ENCODE measurements at regions not wholly inside any gene's neighbourhood (a gene's known extent, or its start where the extent isn't known, plus 50 kb on each side); places are given as distances from the start of the nearest gene placed in this dataset.

GRCh38 chr3:174618368-174619080 is 240.6 kb upstream of the NAALADL2 start:
- Mint-ChIP-seq H3K27ac (no peak overlapping the region), H3K4me1 (ENCODE audit: low read depth) (no peaks in the 10 kb centered on the region), H3K4me3 (ENCODE audit: low read depth) (no peak overlapping the region), H3K9me3 (no peaks in the 10 kb centered on the region), H3K27me3 (ENCODE audit: low read depth) (no peaks in the 10 kb centered on the region), H3K36me3 (ENCODE audit: low read depth) (no peaks in the 10 kb centered on the region)
- DNase-seq (ENCODE audit: low spot score) = no peak
- intact Hi-C loops (cut with micrococcal nuclease) = no loop called here

- H3K36me3 Mint-ChIP-seq (ENCODE audit: low read depth) = no peaks in the 10 kb centered on the region
- H3K27me3 Mint-ChIP-seq (ENCODE audit: low read depth) = no peaks in the 10 kb centered on the region
- intact Hi-C loops (cut with micrococcal nuclease) = no loop called here
Observed at GRCh38 chr3:174619239-174619638, 239.9 kb upstream of the NAALADL2 start.

DNA sequence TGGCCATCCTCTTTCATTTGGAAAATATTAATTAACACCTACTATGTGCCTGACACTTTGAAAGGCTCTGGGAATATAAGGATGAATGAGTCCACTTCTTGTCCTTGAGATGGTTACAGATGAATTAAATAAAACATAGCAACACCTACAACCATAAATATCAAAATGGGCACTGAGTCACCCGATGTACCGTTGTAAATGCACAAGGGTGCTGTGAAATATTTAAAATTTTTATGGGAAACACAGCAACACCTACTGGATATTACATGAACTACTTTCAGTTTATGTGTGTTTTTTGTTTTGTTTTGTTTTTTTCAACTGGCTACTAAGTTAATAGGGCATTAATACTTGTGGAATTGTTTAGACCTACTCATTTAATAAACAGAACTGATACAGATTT is 239.0 kb upstream of the NAALADL2 start:
- Mint-ChIP-seq H3K27me3 (ENCODE audit: low read depth) (no peaks in the 10 kb centered on the region), H3K27ac (no peak overlapping the region), H3K4me3 (ENCODE audit: low read depth) (no peak overlapping the region), H3K4me1 (ENCODE audit: low read depth) (no peaks in the 10 kb centered on the region), H3K9me3 (no peaks in the 10 kb centered on the region), H3K36me3 (ENCODE audit: low read depth) (no peaks in the 10 kb centered on the region)
- DNase-seq (ENCODE audit: low spot score) = no peak
- intact Hi-C loops (cut with micrococcal nuclease) = no loop called here

More at GRCh38 chr3:174619239-174619638, 239.9 kb upstream of the NAALADL2 start:
- no peak for DNase-seq (ENCODE audit: low spot score)
- H3K9me3 Mint-ChIP-seq = no peaks in the 10 kb centered on the region
- no peak overlapping the region for H3K27ac Mint-ChIP-seq
- H3K4me1 Mint-ChIP-seq (ENCODE audit: low read depth) = no peaks in the 10 kb centered on the region
- no peak overlapping the region for H3K4me3 Mint-ChIP-seq (ENCODE audit: low read depth)

DNA sequence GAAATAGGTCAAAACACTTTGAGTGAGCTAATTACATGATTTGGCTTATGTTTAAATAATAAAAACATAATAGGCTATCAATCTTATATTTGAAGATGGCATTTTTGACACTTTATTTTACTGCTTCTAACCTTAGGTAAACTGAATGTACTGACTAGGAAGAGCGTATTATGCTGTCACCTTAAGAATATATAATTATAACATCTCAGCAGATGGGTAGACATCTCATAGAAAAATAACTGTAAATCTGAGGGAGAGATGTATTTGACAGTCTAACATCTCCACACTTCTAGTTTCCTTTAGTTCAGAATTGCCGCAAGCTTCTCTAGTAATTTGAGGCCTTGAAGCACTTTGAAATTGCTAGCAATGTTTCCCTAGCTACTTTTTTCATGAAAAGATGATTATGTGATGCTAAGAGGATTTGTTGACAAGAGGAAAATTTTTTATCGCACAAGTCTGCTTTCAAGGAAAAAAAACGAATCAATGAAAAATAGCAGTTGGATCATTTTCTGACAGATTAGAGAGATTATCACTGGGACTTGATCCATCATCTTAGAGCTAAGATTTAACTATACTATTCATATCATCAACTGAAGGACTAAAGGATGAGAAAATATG is 238.2 kb upstream of the NAALADL2 start:
- Mint-ChIP-seq H3K36me3 (ENCODE audit: low read depth) (no peaks in the 10 kb centered on the region), H3K27me3 (ENCODE audit: low read depth) (no peaks in the 10 kb centered on the region), H3K9me3 (no peaks in the 10 kb centered on the region), H3K27ac (no peak overlapping the region), H3K4me3 (ENCODE audit: low read depth) (no peak overlapping the region), H3K4me1 (ENCODE audit: low read depth) (no peaks in the 10 kb centered on the region)
- no peak for DNase-seq (ENCODE audit: low spot score)
- intact Hi-C loops (cut with micrococcal nuclease) = no loop called here

DNA sequence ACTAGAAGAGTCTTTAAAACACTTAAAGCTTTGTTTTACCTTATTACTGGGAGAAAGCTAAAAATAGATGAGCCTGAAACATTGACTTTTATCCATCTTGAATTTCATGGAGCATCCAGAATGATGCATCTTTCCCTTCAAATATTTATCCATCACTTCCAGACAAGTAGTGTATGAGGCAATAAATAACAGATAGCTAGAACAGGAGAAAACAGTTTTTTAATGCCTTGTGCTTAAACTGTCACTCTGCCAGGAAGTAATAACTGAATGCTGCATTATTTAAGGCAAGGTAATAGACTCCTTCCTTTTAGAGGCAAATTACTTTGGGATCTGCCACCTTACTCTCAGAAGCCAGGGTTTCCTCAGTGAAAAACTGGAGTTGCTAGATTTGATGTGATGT is 225.8 kb upstream of the NAALADL2 start:
- Mint-ChIP-seq H3K27me3 (ENCODE audit: low read depth) (no peaks in the 10 kb centered on the region), H3K4me3 (ENCODE audit: low read depth) (no peak overlapping the region), H3K9me3 (no peaks in the 10 kb centered on the region), H3K36me3 (ENCODE audit: low read depth) (no peaks in the 10 kb centered on the region), H3K27ac (no peak overlapping the region), H3K4me1 (ENCODE audit: low read depth) (no peaks in the 10 kb centered on the region)
- intact Hi-C loops (cut with micrococcal nuclease) = no loop called here
- DNase-seq (ENCODE audit: low spot score) = no peak

- Mint-ChIP-seq H3K4me1 (ENCODE audit: low read depth) (no peaks in the 10 kb centered on the region), H3K27ac (no peak overlapping the region), H3K9me3 (no peaks in the 10 kb centered on the region), H3K27me3 (ENCODE audit: low read depth) (no peaks in the 10 kb centered on the region), H3K4me3 (ENCODE audit: low read depth) (no peak overlapping the region), H3K36me3 (ENCODE audit: low read depth) (no peaks in the 10 kb centered on the region)
- intact Hi-C loops (cut with micrococcal nuclease) = no loop called here
- DNase-seq (ENCODE audit: low spot score) = no peak
Observed at GRCh38 chr3:174636451-174636850, 222.7 kb upstream of the NAALADL2 start.

GRCh38 chr3:174639406-174639805 is 219.7 kb upstream of the NAALADL2 start:
- H3K9me3 Mint-ChIP-seq = no peaks in the 10 kb centered on the region
- no peaks in the 10 kb centered on the region for H3K36me3 Mint-ChIP-seq (ENCODE audit: low read depth)
- intact Hi-C loops (cut with micrococcal nuclease) = no loop called here
- H3K4me3 Mint-ChIP-seq (ENCODE audit: low read depth) = no peak overlapping the region
- H3K27ac Mint-ChIP-seq = no peak overlapping the region
- no peaks in the 10 kb centered on the region for H3K4me1 Mint-ChIP-seq (ENCODE audit: low read depth)
- H3K27me3 Mint-ChIP-seq (ENCODE audit: low read depth) = no peaks in the 10 kb centered on the region
- DNase-seq (ENCODE audit: low spot score) = no peak

DNA sequence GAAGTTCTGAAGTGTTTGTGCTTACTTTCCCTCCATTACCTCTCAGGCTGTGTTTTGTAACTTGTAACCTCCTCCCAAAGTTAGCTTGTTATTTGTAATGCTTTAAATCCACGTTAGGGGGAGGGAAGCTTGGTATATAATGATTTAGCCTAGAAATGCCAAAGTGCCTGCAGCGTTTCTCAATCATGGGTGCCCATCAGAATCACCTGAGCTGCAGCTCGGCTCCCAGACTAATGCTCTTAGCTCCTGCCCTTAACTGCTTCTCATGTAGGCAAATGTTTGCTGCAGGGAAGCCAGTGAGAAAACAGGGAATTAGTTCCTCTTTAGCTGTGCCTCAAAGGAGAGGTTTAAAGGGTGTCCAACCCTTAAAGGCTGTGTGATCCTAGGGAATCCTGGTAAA is 219.2 kb upstream of the NAALADL2 start:
- no peak overlapping the region for H3K27ac Mint-ChIP-seq
- intact Hi-C loops (cut with micrococcal nuclease) = no loop called here

DNA sequence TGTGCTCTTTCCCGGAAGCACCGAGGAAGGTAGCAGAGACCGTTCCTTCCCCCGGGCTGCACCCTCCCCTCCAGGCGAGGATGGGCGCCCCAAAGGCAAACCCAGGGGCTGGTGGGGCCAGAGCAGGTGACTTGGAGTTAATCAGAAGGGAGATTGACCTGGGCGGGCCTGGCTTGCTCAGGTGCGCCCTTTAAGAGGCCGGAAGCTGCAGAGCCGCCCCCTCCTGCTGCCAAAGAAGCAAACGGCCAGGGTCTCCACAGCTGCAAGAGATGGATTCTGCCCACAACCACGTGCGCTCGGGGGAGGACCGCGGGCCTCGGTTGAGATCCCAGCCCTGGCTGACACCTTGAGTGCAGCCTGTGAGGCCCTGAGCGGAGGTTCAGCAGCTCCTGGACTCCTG is 218.2 kb upstream of the NAALADL2 start:
- H3K9me3 Mint-ChIP-seq = no peaks in the 10 kb centered on the region
- H3K27me3 Mint-ChIP-seq (ENCODE audit: low read depth) = no peaks in the 10 kb centered on the region
- no peaks in the 10 kb centered on the region for H3K4me1 Mint-ChIP-seq (ENCODE audit: low read depth)
- DNase-seq (ENCODE audit: low spot score) = no peak
- intact Hi-C loops (cut with micrococcal nuclease) = no loop called here
- no peaks in the 10 kb centered on the region for H3K36me3 Mint-ChIP-seq (ENCODE audit: low read depth)
- H3K4me3 Mint-ChIP-seq (ENCODE audit: low read depth) = no peak overlapping the region
- H3K27ac Mint-ChIP-seq = no peak overlapping the region

More for the DNA sequence above, 219.2 kb upstream of the NAALADL2 start:
- no peaks in the 10 kb centered on the region for H3K9me3 Mint-ChIP-seq
- DNase-seq (ENCODE audit: low spot score) = no peak
- no peak overlapping the region for H3K4me3 Mint-ChIP-seq (ENCODE audit: low read depth)
- no peaks in the 10 kb centered on the region for H3K4me1 Mint-ChIP-seq (ENCODE audit: low read depth)
- H3K27me3 Mint-ChIP-seq (ENCODE audit: low read depth) = no peaks in the 10 kb centered on the region
- no peaks in the 10 kb centered on the region for H3K36me3 Mint-ChIP-seq (ENCODE audit: low read depth)

- no peaks in the 10 kb centered on the region for H3K4me1 Mint-ChIP-seq (ENCODE audit: low read depth)
- H3K27ac Mint-ChIP-seq = no peak overlapping the region
- H3K27me3 Mint-ChIP-seq (ENCODE audit: low read depth) = no peaks in the 10 kb centered on the region
- H3K9me3 Mint-ChIP-seq = no peaks in the 10 kb centered on the region
- DNase-seq (ENCODE audit: low spot score) = no peak
- H3K36me3 Mint-ChIP-seq (ENCODE audit: low read depth) = no peaks in the 10 kb centered on the region
- H3K4me3 Mint-ChIP-seq (ENCODE audit: low read depth) = no peak overlapping the region
- intact Hi-C loops (cut with micrococcal nuclease) = no loop called here
Observed at GRCh38 chr3:174644287-174644686, 214.8 kb upstream of the NAALADL2 start.

- no peak for DNase-seq (ENCODE audit: low spot score)
- intact Hi-C loops (cut with micrococcal nuclease) = no loop called here
- Mint-ChIP-seq H3K36me3 (ENCODE audit: low read depth) (no peaks in the 10 kb centered on the region), H3K27me3 (ENCODE audit: low read depth) (no peaks in the 10 kb centered on the region), H3K4me1 (ENCODE audit: low read depth) (no peaks in the 10 kb centered on the region), H3K27ac (no peak overlapping the region), H3K9me3 (no peaks in the 10 kb centered on the region), H3K4me3 (ENCODE audit: low read depth) (no peak overlapping the region)
Observed at GRCh38 chr3:174651951-174652350, 207.2 kb upstream of the NAALADL2 start.

- intact Hi-C loops (cut with micrococcal nuclease) = no loop called here
Observed at GRCh38 chr3:174659511-174659910, 199.6 kb upstream of the NAALADL2 start.

GRCh38 chr3:174662653-174663052 is 196.5 kb upstream of the NAALADL2 start:
- H3K4me3 Mint-ChIP-seq (ENCODE audit: low read depth) = no peak overlapping the region

More at GRCh38 chr3:174659511-174659910, 199.6 kb upstream of the NAALADL2 start:
- Mint-ChIP-seq H3K4me1 (ENCODE audit: low read depth) (no peaks in the 10 kb centered on the region), H3K9me3 (no peaks in the 10 kb centered on the region), H3K27me3 (ENCODE audit: low read depth) (no peaks in the 10 kb centered on the region), H3K4me3 (ENCODE audit: low read depth) (no peak overlapping the region), H3K36me3 (ENCODE audit: low read depth) (no peaks in the 10 kb centered on the region), H3K27ac (no peak overlapping the region)
- DNase-seq (ENCODE audit: low spot score) = no peak

More at GRCh38 chr3:174662653-174663052, 196.5 kb upstream of the NAALADL2 start:
- Mint-ChIP-seq H3K27ac (no peak overlapping the region), H3K36me3 (ENCODE audit: low read depth) (no peaks in the 10 kb centered on the region), H3K27me3 (ENCODE audit: low read depth) (no peaks in the 10 kb centered on the region), H3K9me3 (peaks cover 7% of the 10 kb centered on the region), H3K4me1 (ENCODE audit: low read depth) (no peaks in the 10 kb centered on the region)
- DNase-seq (ENCODE audit: low spot score) = no peak
- intact Hi-C loops (cut with micrococcal nuclease) = no loop called here

Measured in activated T-helper 2 cell treated with anti-CD3 and anti-CD28 coated beads, Interferon-gamma antibody, Interleukin-2, Interleukin-4, amounts not matched to agents 10 μg/mL and 5 μg/mL and 100 μg/mL, durations not matched to agents 14 hours and 24 hours and 36 hours (primary cell).